Endothelial cell of umbilical vein (primary cell): ENCODE measurements at regions not wholly inside any gene's neighbourhood (a gene's known extent, or its start where the extent isn't known, plus 50 kb on each side); places are given as distances from the start of the nearest gene placed in this dataset.

Source experiments
- CTCF ChIP-seq, 2 donors: IDR thresholded peaks; 1 replicate in 1 of 2; 2 replicates in 1 of 2; pipeline ENCODE4 v1.5.1; 2011; ENCODE audit warnings: low read length in 2 of 2, mild to moderate bottlenecking in 2 of 2, moderate library complexity in 2 of 2, control low read depth in 1 of 2, inconsistent platforms in 1 of 2, low read depth in 1 of 2; ENCODE audit not compliant: insufficient read depth in 1 of 2; ENCODE audit errors: extremely low read depth in 1 of 2
- EZH2 ChIP-seq: IDR thresholded peaks from 2 replicates; pipeline ENCODE4 v1.6.1; 2012; ENCODE audit warnings: borderline replicate concordance, low read depth, mild to moderate bottlenecking, moderate library complexity, low read length, inconsistent platforms; ENCODE audit not compliant: severe bottlenecking
- FOS ChIP-seq: IDR thresholded peaks from 2 replicates; pipeline ENCODE4 v1.6.1; 2011; ENCODE audit warnings: mild to moderate bottlenecking, low read length, moderate library complexity, borderline replicate concordance; ENCODE audit not compliant: insufficient read depth
- GATA2 ChIP-seq: IDR thresholded peaks from 2 replicates; pipeline ENCODE4 v1.7.0; 2011; ENCODE audit warnings: low read depth, mild to moderate bottlenecking, moderate library complexity, mixed read lengths, low read length; ENCODE audit not compliant: insufficient read length, insufficient read depth
- JUN ChIP-seq: IDR thresholded peaks from 2 replicates; pipeline ENCODE4 v1.6.1; 2011; ENCODE audit warnings: borderline replicate concordance, low read depth; ENCODE audit not compliant: insufficient read length, insufficient read depth
- MAX ChIP-seq: IDR thresholded peaks from 2 replicates; pipeline ENCODE4 v1.6.1; 2011; ENCODE audit not compliant: insufficient read depth, insufficient read length
- MYC ChIP-seq: IDR thresholded peaks from one replicate; pipeline ENCODE4 v1.6.1; 2011; ENCODE audit warnings: mild to moderate bottlenecking, low read depth, low read length
- POLR2A ChIP-seq: IDR thresholded peaks from 2 replicates; pipeline ENCODE4 v1.6.1; 2012; ENCODE audit warnings: low read depth, mild to moderate bottlenecking, control low read depth, low read length
- POLR2AphosphoS5 ChIP-seq: IDR thresholded peaks from 2 replicates; pipeline ENCODE4 v1.6.1; 2012; ENCODE audit warnings: low read depth, mild to moderate bottlenecking, control low read depth, low read length, moderate library complexity; ENCODE audit not compliant: insufficient read depth

GRCh38 chr6:120290964-120291363 is 941.4 kb upstream of the MAN1A1 start:
- TF ChIP-seq CTCF (IDR thresholded peaks at IDR 0.05; ENCODE audit: extremely low read depth in 1 of 2, insufficient read depth in 1 of 2, low read depth in 1 of 2, low read length in 2 of 2) (no peak), POLR2A (no peak), POLR2AphosphoS5 (no peak), GATA2 (no peak), EZH2 (no peak), MAX (no peak), MYC (no peak), JUN (no peak), FOS (no peak)
